GM12878 (cell line): ENCODE measurements at regions not wholly inside any gene's neighbourhood (a gene's known extent, or its start where the extent isn't known, plus 50 kb on each side); places are given as distances from the start of the nearest gene placed in this dataset.

ENCODE experiments used
- HDAC2 ChIP-seq: fragments of 200-600 bp; sonication (generic); IDR thresholded peaks from 2 replicates; pipeline ENCODE4 v1.6.1; 2017
- POLR2A ChIP-seq: IDR thresholded peaks from 2 replicates; pipeline ENCODE4 v1.6.1; 2011; ENCODE audit warnings: low read depth, mild to moderate bottlenecking, low read length
- RFX5 ChIP-seq: IDR thresholded peaks from 2 replicates; pipeline ENCODE4 v1.6.1; 2011; ENCODE audit warnings: low read depth, low read length, improper control_type of control experiment
- TAF1 ChIP-seq: IDR thresholded peaks from 2 replicates; pipeline ENCODE4 v1.6.1; 2011; ENCODE audit warnings: mild to moderate bottlenecking, low read depth, low read length, borderline replicate concordance
- TBL1XR1 ChIP-seq: IDR thresholded peaks from 2 replicates; pipeline ENCODE4 v1.6.1; 2012; ENCODE audit warnings: low read depth, low read length, improper control_type of control experiment
- TF ChIP-seq, protein P1 (sequence below): IDR thresholded peaks from 2 replicates; pipeline ENCODE4 v1.6.1; 2011; ENCODE audit warnings: low read depth, low read length, improper control_type of control experiment, borderline replicate concordance
- TF ChIP-seq, protein P2 (sequence below): IDR thresholded peaks from 2 replicates; pipeline ENCODE4 v1.6.1; 2012; ENCODE audit warnings: low read depth, low read length, improper control_type of control experiment
- TF ChIP-seq, protein P3 (sequence below): fragments of 150-350 bp; IDR thresholded peaks from 2 replicates; pipeline ENCODE4 v1.6.1; 2016; ENCODE audit warnings: low read depth, low read length

DNA sequence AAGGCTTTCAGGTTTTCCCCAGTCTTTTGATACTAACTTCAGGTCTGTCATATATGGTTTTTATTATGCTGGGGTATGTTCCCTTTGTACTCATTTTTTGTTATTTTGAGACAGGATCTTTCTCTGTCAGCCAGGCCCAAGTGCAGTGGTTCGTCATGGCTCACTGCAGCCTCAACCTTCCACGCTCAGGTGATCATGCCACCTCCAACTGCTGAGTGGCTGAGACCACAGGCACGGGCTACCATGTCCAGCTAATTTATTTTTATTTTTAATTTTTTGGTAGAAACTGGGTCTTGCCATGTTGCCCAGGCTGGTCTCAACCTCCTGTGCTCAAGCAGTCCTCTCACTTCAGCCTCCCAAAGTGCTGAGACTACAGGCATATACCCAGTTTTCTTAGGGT is 50.6 kb upstream of the PDGFD start:
- TF ChIP-seq TBL1XR1 (no peak), POLR2A (no peak), RFX5 (no peak), TAF1 (no peak), HDAC2 (no peak)
- TF ChIP-seq, protein P1, sequence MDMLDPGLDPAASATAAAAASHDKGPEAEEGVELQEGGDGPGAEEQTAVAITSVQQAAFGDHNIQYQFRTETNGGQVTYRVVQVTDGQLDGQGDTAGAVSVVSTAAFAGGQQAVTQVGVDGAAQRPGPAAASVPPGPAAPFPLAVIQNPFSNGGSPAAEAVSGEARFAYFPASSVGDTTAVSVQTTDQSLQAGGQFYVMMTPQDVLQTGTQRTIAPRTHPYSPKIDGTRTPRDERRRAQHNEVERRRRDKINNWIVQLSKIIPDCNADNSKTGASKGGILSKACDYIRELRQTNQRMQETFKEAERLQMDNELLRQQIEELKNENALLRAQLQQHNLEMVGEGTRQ = no peak
- TF ChIP-seq, protein P2, sequence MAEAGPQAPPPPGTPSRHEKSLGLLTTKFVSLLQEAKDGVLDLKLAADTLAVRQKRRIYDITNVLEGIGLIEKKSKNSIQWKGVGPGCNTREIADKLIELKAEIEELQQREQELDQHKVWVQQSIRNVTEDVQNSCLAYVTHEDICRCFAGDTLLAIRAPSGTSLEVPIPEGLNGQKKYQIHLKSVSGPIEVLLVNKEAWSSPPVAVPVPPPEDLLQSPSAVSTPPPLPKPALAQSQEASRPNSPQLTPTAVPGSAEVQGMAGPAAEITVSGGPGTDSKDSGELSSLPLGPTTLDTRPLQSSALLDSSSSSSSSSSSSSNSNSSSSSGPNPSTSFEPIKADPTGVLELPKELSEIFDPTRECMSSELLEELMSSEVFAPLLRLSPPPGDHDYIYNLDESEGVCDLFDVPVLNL = no peak
- TF ChIP-seq, protein P3, sequence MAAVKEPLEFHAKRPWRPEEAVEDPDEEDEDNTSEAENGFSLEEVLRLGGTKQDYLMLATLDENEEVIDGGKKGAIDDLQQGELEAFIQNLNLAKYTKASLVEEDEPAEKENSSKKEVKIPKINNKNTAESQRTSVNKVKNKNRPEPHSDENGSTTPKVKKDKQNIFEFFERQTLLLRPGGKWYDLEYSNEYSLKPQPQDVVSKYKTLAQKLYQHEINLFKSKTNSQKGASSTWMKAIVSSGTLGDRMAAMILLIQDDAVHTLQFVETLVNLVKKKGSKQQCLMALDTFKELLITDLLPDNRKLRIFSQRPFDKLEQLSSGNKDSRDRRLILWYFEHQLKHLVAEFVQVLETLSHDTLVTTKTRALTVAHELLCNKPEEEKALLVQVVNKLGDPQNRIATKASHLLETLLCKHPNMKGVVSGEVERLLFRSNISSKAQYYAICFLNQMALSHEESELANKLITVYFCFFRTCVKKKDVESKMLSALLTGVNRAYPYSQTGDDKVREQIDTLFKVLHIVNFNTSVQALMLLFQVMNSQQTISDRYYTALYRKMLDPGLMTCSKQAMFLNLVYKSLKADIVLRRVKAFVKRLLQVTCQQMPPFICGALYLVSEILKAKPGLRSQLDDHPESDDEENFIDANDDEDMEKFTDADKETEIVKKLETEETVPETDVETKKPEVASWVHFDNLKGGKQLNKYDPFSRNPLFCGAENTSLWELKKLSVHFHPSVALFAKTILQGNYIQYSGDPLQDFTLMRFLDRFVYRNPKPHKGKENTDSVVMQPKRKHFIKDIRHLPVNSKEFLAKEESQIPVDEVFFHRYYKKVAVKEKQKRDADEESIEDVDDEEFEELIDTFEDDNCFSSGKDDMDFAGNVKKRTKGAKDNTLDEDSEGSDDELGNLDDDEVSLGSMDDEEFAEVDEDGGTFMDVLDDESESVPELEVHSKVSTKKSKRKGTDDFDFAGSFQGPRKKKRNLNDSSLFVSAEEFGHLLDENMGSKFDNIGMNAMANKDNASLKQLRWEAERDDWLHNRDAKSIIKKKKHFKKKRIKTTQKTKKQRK = no peak
